Smooth muscle cell (in vitro differentiated cells): ENCODE measurements at regions not wholly inside any gene's neighbourhood (a gene's known extent, or its start where the extent isn't known, plus 50 kb on each side); places are given as distances from the start of the nearest gene placed in this dataset.

Source experiments
- DNase-seq: peaks from one replicate; lab custom pipeline; 2025; ENCODE audit not compliant: unreplicated experiment; lab: John Stamatoyannopoulos, UW
- H2AFZ ChIP-seq: fragments of 200-600 bp; sonication (generic); 2 replicates; pipeline ENCODE4 v1.6.0; 2016; ENCODE audit warnings: antibody characterized with exemption, low read depth, mild to moderate bottlenecking
- H3F3A ChIP-seq: fragments of 200-600 bp; sonication (generic); 2 replicates; pipeline ENCODE4 v1.6.0; 2017; ENCODE audit warnings: antibody characterized with exemption, low read depth
- H3K27ac ChIP-seq: fragments of 200-600 bp; sonication (generic); 2 replicates; pipeline ENCODE4 v1.5.1; 2016; ENCODE audit warnings: low read depth, mild to moderate bottlenecking
- H3K27me3 ChIP-seq: fragments of 200-600 bp; sonication (generic); 2 replicates; pipeline ENCODE4 v1.6.1; 2016; ENCODE audit warnings: low read depth, mild to moderate bottlenecking
- H3K36me3 ChIP-seq: fragments of 200-600 bp; sonication (generic); 2 replicates; pipeline ENCODE4 v1.5.1; 2016; ENCODE audit warnings: low read depth
- H3K4me1 ChIP-seq: fragments of 200-600 bp; sonication (generic); 2 replicates; pipeline ENCODE4 v1.5.1; 2016; ENCODE audit warnings: low read depth
- H3K4me2 ChIP-seq: fragments of 200-600 bp; sonication (generic); 2 replicates; pipeline ENCODE4 v1.6.0; 2016; ENCODE audit warnings: mild to moderate bottlenecking
- H3K4me3 ChIP-seq: fragments of 200-600 bp; sonication (generic); 2 replicates; pipeline ENCODE4 v1.5.1; 2016; ENCODE audit warnings: mild to moderate bottlenecking
- H3K79me2 ChIP-seq: fragments of 200-600 bp; sonication (generic); 2 replicates; pipeline ENCODE4 v1.6.0; 2016; ENCODE audit warnings: low read depth, mild to moderate bottlenecking
- H3K9ac ChIP-seq: fragments of 200-600 bp; sonication (generic); 2 replicates; pipeline ENCODE4 v1.6.0; 2016; ENCODE audit warnings: low read depth
- H3K9me3 ChIP-seq: fragments of 200-600 bp; sonication (generic); replicated peaks from 2 replicates; pipeline ENCODE4 v1.5.1; 2016; ENCODE audit warnings: low read depth
- H4K20me1 ChIP-seq: fragments of 200-600 bp; sonication (generic); 2 replicates; pipeline ENCODE4 v1.6.0; 2016; ENCODE audit warnings: low read depth
- WGBS: methylation state at CpG from one replicate; pipeline ENCODE4 v1.1.7; 2016; ENCODE audit warnings: low lambda C conversion rate; 5-methylcytosine and 5-hydroxymethylcytosine counted together
- TF ChIP-seq, protein P1 (sequence below): fragments of 200-600 bp; sonication (generic); IDR thresholded peaks from 2 replicates; pipeline ENCODE4 v1.5.1; 2017; ENCODE audit warnings: borderline replicate concordance, mild to moderate bottlenecking, antibody characterized with exemption; ENCODE audit not compliant: insufficient read depth, poor library complexity, severe bottlenecking

DNA sequence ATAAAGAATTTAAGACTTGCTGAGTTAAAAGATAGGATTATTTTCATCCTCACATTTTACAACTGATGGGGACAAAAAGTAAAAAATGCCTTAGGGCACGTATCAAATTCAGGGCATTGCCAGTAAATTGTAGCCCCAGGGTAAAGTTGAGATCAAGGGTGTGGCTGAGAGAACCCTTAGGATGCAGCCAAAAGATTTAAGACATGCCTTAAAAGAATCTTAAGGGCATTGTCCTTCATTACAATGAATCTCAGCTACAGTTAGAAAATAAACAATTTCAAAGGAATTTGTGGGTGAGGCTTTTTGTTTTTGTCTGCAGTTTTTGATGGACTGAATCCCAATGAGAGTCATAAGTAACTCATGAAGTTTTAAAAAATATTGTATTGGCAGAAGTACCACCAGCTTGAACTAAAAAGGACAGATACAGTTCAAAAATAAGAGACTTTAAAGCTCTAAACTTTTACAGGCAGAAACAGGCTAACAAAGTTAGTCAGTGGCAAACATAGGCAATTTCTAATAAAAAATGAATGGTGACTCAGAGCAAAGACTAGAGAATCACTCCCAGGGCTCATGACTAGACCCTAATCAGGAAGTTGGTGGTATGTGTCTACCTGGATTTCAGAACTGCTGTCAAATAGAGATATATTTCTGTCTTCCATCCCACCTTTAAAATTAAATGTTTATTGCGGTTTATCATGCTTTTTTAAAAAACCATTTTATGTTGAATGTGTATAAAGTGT, 165.1 kb upstream of the SNX7 start:
- WGBS: 92% methylated on average over 2 of the region's 2 CpGs
- Histone ChIP-seq H3F3A (no peaks in the 10 kb centered on the region), H3K9me3 (no peaks in the 10 kb centered on the region), H2AFZ (no peak overlapping the region), H3K4me2 (no peak overlapping the region), H3K4me3 (no peak overlapping the region), H3K27ac (no peak overlapping the region), H3K79me2 (no peaks in the 10 kb centered on the region), H3K27me3 (no peaks in the 10 kb centered on the region), H3K9ac (no peak overlapping the region), H4K20me1 (no peaks in the 10 kb centered on the region), H3K36me3 (no peaks in the 10 kb centered on the region), H3K4me1 (no peaks in the 10 kb centered on the region)
- DNase-seq: no peak
- TF ChIP-seq, protein P1, sequence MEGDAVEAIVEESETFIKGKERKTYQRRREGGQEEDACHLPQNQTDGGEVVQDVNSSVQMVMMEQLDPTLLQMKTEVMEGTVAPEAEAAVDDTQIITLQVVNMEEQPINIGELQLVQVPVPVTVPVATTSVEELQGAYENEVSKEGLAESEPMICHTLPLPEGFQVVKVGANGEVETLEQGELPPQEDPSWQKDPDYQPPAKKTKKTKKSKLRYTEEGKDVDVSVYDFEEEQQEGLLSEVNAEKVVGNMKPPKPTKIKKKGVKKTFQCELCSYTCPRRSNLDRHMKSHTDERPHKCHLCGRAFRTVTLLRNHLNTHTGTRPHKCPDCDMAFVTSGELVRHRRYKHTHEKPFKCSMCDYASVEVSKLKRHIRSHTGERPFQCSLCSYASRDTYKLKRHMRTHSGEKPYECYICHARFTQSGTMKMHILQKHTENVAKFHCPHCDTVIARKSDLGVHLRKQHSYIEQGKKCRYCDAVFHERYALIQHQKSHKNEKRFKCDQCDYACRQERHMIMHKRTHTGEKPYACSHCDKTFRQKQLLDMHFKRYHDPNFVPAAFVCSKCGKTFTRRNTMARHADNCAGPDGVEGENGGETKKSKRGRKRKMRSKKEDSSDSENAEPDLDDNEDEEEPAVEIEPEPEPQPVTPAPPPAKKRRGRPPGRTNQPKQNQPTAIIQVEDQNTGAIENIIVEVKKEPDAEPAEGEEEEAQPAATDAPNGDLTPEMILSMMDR: no peak

DNA sequence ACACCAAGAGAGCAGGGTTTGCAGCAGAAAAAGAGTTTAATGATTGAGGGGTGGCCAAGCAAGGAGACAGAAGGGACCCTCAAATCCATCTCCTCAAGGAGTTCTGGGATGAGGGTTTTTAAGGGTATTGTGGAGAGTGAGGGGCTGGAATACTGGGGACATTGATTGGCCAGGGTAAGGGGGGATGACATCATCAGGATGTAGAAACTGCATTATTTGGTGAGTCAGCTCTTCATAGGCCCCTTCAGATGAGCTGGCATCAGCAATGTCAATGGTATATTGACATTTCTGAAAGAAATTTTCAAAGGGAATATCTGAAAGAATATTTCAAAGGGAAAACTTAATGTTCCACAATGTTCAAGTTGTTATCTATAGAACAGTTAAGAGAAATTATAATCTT, 168.1 kb upstream of the SNX7 start:
- Histone ChIP-seq H3K27ac (no peak overlapping the region), H3K4me3 (no peak overlapping the region), H3K9me3 (no peaks in the 10 kb centered on the region), H2AFZ (no peak overlapping the region), H4K20me1 (no peaks in the 10 kb centered on the region), H3K9ac (no peak overlapping the region), H3F3A (no peaks in the 10 kb centered on the region), H3K4me1 (no peaks in the 10 kb centered on the region), H3K79me2 (no peaks in the 10 kb centered on the region), H3K36me3 (no peaks in the 10 kb centered on the region), H3K4me2 (no peak overlapping the region), H3K27me3 (no peaks in the 10 kb centered on the region)
- TF ChIP-seq, protein P1: no peak
- DNase-seq: no peak

DNA sequence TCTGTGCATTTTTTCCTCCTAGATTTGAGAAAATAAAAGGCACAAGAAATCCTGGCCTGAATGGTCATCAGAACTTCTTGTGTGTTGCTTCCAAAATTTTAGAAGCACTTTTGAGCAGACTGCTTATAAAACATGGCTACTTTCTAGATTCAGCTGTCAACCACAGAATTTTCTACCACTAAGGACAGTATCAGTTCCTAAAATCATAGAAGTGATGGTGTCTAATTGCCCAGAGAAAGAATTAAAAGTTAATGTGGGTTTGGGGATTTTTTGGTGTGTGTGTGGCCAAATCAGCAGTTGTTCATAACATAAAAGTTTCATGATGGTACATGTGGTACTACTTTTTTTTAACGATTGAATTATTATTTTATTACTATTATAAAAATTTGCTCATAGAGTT, 171.4 kb upstream of the SNX7 start:
- H4K20me1 ChIP-seq: no peaks in the 10 kb centered on the region
- no peak for DNase-seq
- H3K79me2 ChIP-seq: no peaks in the 10 kb centered on the region
- H3K4me2 ChIP-seq: no peak overlapping the region
- no peak overlapping the region for H3K9ac ChIP-seq
- H2AFZ ChIP-seq: no peak overlapping the region
- H3K27ac ChIP-seq: no peak overlapping the region
- no peaks in the 10 kb centered on the region for H3K27me3 ChIP-seq
- H3F3A ChIP-seq: no peaks in the 10 kb centered on the region
- no peaks in the 10 kb centered on the region for H3K9me3 ChIP-seq
- H3K4me1 ChIP-seq: no peaks in the 10 kb centered on the region
- H3K4me3 ChIP-seq: no peak overlapping the region
- 100% methylated on average over 1 of the region's 1 CpG for WGBS
- H3K36me3 ChIP-seq: no peaks in the 10 kb centered on the region
- TF ChIP-seq, protein P1: no peak

DNA sequence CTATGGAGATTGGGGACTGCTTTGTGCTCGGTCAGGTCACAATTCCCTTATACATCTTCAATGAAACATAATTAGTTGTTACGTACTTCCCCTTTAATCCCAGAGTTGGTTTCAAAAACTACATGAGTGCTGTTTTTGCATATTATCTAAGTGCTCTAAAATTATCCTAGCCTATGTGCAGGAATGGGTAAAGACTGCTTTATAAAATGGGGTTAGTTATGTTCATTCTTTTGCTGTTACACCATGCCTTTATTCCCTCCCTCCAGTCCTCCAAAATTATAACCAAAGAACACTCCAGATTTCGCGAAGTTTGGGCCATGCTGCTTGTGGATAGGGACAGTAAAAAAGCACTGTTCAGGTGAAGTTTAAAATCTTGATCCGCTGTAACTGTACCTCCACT, 173.9 kb upstream of the SNX7 start:
- TF ChIP-seq, protein P1: no peak
- no peak overlapping the region for H2AFZ ChIP-seq
- H3K27ac ChIP-seq: no peak overlapping the region
- no peaks in the 10 kb centered on the region for H3K9me3 ChIP-seq
- H3K9ac ChIP-seq: no peak overlapping the region
- no peaks in the 10 kb centered on the region for H3F3A ChIP-seq
- no peak for DNase-seq
- H4K20me1 ChIP-seq: no peaks in the 10 kb centered on the region
- H3K79me2 ChIP-seq: no peaks in the 10 kb centered on the region
- no peak overlapping the region for H3K4me2 ChIP-seq
- no peak overlapping the region for H3K4me3 ChIP-seq
- WGBS: 94% methylated on average over 5 of the region's 5 CpGs
- H3K4me1 ChIP-seq: no peaks in the 10 kb centered on the region
- no peaks in the 10 kb centered on the region for H3K36me3 ChIP-seq
- no peaks in the 10 kb centered on the region for H3K27me3 ChIP-seq
